Type B pancreatic cell (in vitro differentiated cells): ENCODE measurements at regions not wholly inside any gene's neighbourhood (a gene's known extent, or its start where the extent isn't known, plus 50 kb on each side); places are given as distances from the start of the nearest gene placed in this dataset.

Experiments
- DNase-seq: peaks from one replicate; pipeline ENCODE4 v3.0.0; 2021; ENCODE audit warnings: mixed read lengths; ENCODE audit not compliant: unreplicated experiment; ENCODE audit errors: extremely low spot score
- H3K27ac Mint-ChIP-seq: 2 replicates; pipeline ENCODE4 v1.8.0; 2021; ENCODE audit warnings: mild to moderate bottlenecking, mixed read lengths
- H3K27me3 Mint-ChIP-seq: 2 replicates; pipeline ENCODE4 v1.8.0; 2021; ENCODE audit warnings: mixed read lengths
- H3K36me3 Mint-ChIP-seq: 2 replicates; pipeline ENCODE4 v1.8.0; 2021; ENCODE audit warnings: mixed read lengths
- H3K4me1 Mint-ChIP-seq: one replicate; pipeline ENCODE4 v1.8.0; 2021; ENCODE audit warnings: mixed read lengths; ENCODE audit not compliant: unreplicated experiment
- H3K4me3 Mint-ChIP-seq: 2 replicates; pipeline ENCODE4 v1.8.0; 2021; ENCODE audit warnings: mild to moderate bottlenecking, mixed read lengths
- H3K9me3 Mint-ChIP-seq: 2 replicates; pipeline ENCODE4 v1.8.0; 2021; ENCODE audit warnings: mixed read lengths
- CTCF ChIP-seq: fragments of 200-600 bp; sonication (generic); conservative IDR thresholded peaks from 2 replicates; pipeline ENCODE4 v1.5.0; 2021; ENCODE audit warnings: antibody characterized with exemption, mild to moderate bottlenecking

- TF ChIP-seq CTCF = no peak
- Mint-ChIP-seq H3K27me3 (no peaks in the 10 kb centered on the region), H3K4me3 (peak overlapping the region; percentile 67), H3K4me1 (peaks cover 18% of the 10 kb centered on the region), H3K27ac (peak overlapping the region; percentile 82), H3K9me3 (no peaks in the 10 kb centered on the region), H3K36me3 (no peaks in the 10 kb centered on the region)
- DNase-seq = no peak
Observed at GRCh38 chr1:87806379-87807094, 477.9 kb downstream of the LMO4 start.

GRCh38 chr1:87810166-87810565 is 481.5 kb downstream of the LMO4 start:
- H3K27ac Mint-ChIP-seq = no peak overlapping the region
- H3K4me3 Mint-ChIP-seq = no peak overlapping the region
- DNase-seq = no peak
- H3K9me3 Mint-ChIP-seq = no peaks in the 10 kb centered on the region
- no peak for TF ChIP-seq CTCF
- no peaks in the 10 kb centered on the region for H3K36me3 Mint-ChIP-seq
- H3K4me1 Mint-ChIP-seq = peaks cover 17% of the 10 kb centered on the region
- no peaks in the 10 kb centered on the region for H3K27me3 Mint-ChIP-seq

- Mint-ChIP-seq H3K4me1 (no peaks in the 10 kb centered on the region), H3K36me3 (no peaks in the 10 kb centered on the region), H3K9me3 (no peaks in the 10 kb centered on the region), H3K4me3 (no peak overlapping the region), H3K27ac (no peak overlapping the region), H3K27me3 (no peaks in the 10 kb centered on the region)
- no peak for DNase-seq
- TF ChIP-seq CTCF = no peak
Observed at GRCh38 chr1:87812871-87813577, 484.3 kb downstream of the LMO4 start.

- H3K36me3 Mint-ChIP-seq = no peaks in the 10 kb centered on the region
- TF ChIP-seq CTCF = no peak
- H3K4me3 Mint-ChIP-seq = no peak overlapping the region
- DNase-seq = no peak
- no peaks in the 10 kb centered on the region for H3K27me3 Mint-ChIP-seq
- H3K9me3 Mint-ChIP-seq = no peaks in the 10 kb centered on the region
- no peaks in the 10 kb centered on the region for H3K4me1 Mint-ChIP-seq
- H3K27ac Mint-ChIP-seq = no peak overlapping the region
Observed at GRCh38 chr1:87814573-87814972, 485.9 kb downstream of the LMO4 start.

- no peaks in the 10 kb centered on the region for H3K27me3 Mint-ChIP-seq
- H3K4me3 Mint-ChIP-seq = no peak overlapping the region
- no peak for TF ChIP-seq CTCF
- H3K36me3 Mint-ChIP-seq = no peaks in the 10 kb centered on the region
- no peak for DNase-seq
- peaks cover 13% of the 10 kb centered on the region for H3K4me1 Mint-ChIP-seq
- no peaks in the 10 kb centered on the region for H3K9me3 Mint-ChIP-seq
- H3K27ac Mint-ChIP-seq = no peak overlapping the region
Observed at GRCh38 chr1:87816646-87817045, 488.0 kb downstream of the LMO4 start.
